ENCODE measurements at regions not wholly inside any gene's neighbourhood (a gene's known extent, or its start where the extent isn't known, plus 50 kb on each side); places are given as distances from the start of the nearest gene placed in this dataset.

- in situ Hi-C loops (cut with MboI; ENCODE audit: low pct_unique_long_range_greater_than_20kb in 2 of 9, low sequenced_read_pairs in 9 of 9, unreplicated experiment in 9 of 9), result no loop called here
- no peak overlapping the region for H3K27ac ChIP-seq
These were observed 76.1 kb downstream of the SLIT2 start for GRCh38 chr4:20327808-20328207.

GRCh38 chr4:20331642-20332041 lies 79.9 kb downstream of the SLIT2 start:
- no peak overlapping the region for H3K27ac ChIP-seq
- WGBS, 10 experiments, result 0 to 100% (median 88%) methylated on average over 1 of the region's 1 CpG; no CpG with 5 or more reads in 1 of the 10 experiments
- H3K4me1 ChIP-seq (replicated peaks in 1 of 2), result peaks cover 6 to 7% of the 10 kb centered on the region in 2 donors
- in situ Hi-C loops (cut with MboI; ENCODE audit: low pct_unique_long_range_greater_than_20kb in 2 of 9, low sequenced_read_pairs in 9 of 9, unreplicated experiment in 9 of 9), result no loop called here
- no peak overlapping the region for H3K4me3 ChIP-seq
- no peak for ATAC-seq (replicated peaks in 6 of 8)

More at GRCh38 chr4:20327808-20328207, 76.1 kb downstream of the SLIT2 start:
- Histone ChIP-seq H3K4me1 (replicated peaks in 1 of 2) (no peaks in the 10 kb centered on the region), H3K4me3 (no peak overlapping the region)
- no peak for ATAC-seq (replicated peaks in 6 of 8)
- 0 to 100% (median 91%) methylated on average over 1 to 2 of the region's 2 CpGs for WGBS, 10 experiments

DNA sequence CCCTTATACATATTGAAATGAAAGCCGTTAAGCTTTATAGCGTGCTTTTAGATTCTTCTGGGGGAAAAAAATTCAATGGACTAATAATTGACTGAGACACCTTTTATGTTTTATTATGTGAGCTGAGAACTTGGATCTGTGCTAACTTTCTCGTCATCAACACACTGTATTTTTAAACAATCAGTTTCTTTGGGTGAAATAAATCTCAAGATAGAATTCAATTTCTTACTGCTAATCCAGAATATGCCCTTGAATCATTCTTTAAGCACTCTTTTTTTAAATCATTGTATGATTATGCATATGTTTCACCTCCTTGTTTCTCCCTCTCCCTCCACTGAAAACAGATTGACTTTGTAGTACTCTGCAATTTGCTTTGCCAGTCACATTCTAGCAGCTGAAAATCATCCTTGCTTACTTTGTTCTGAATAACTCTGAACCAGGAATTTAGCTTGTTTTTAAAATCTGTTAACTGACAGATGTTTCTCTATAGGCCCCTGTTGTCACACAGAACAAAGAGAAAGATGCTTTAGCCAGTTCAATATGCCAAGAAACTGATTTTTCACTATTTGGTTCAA lies 81.5 kb downstream of the SLIT2 start:
- WGBS, 10 experiments, result 20 to 100% (median 50%) methylated on average over 3 of the region's 3 CpGs
- no peak overlapping the region for H3K27ac ChIP-seq
- in situ Hi-C loops (cut with MboI; ENCODE audit: low pct_unique_long_range_greater_than_20kb in 2 of 9, low sequenced_read_pairs in 9 of 9, unreplicated experiment in 9 of 9), result no loop called here
- peaks cover 6 to 7% of the 10 kb centered on the region in 2 donors for H3K4me1 ChIP-seq (replicated peaks in 1 of 2)
- ATAC-seq (replicated peaks in 6 of 8), result peak in 1 of 8 experiments; percentile 17
- no peak overlapping the region for H3K4me3 ChIP-seq

DNA sequence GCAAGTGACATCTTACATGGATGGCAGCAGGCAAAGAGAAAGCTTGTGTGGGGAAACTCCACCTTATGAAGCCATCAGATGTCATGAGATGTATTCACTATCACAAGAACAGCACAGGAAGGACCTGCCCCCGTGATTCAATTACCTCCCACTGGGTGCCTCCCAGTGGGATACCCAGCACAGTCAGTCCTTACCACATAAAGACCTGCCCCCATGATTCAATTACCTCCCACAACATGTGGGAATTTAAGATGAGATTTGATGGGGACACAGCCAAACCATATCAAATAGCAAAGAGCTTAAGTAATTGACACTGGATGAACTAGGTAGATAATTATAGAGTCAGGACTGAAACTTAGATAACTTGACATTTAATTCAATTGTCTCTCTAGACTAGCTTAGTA lies 85.6 kb downstream of the SLIT2 start:
- Histone ChIP-seq H3K27ac (no peak overlapping the region), H3K4me3 (no peak overlapping the region), H3K4me1 (replicated peaks in 1 of 2) (peaks cover 6 to 7% of the 10 kb centered on the region in 2 donors)
- in situ Hi-C loops (cut with MboI; ENCODE audit: low pct_unique_long_range_greater_than_20kb in 2 of 9, low sequenced_read_pairs in 9 of 9, unreplicated experiment in 9 of 9), result no loop called here
- WGBS, 10 experiments, result 30 to 40% (median 40%) methylated on average over 1 of the region's 1 CpG; no CpG with 5 or more reads in 7 of the 10 experiments
- no peak for ATAC-seq (replicated peaks in 6 of 8)

- Histone ChIP-seq H3K27ac (no peak overlapping the region), H3K4me1 (replicated peaks in 1 of 2) (no peaks in the 10 kb centered on the region), H3K4me3 (no peak overlapping the region)
- 80 to 100% (median 95%) methylated on average over 1 to 2 of the region's 2 CpGs; no CpG with 5 or more reads in 1 of the 10 experiments for WGBS, 10 experiments
- peak in 1 of 8 experiments; percentile 25 for ATAC-seq (replicated peaks in 6 of 8)
- in situ Hi-C loops (cut with MboI; ENCODE audit: low pct_unique_long_range_greater_than_20kb in 2 of 9, low sequenced_read_pairs in 9 of 9, unreplicated experiment in 9 of 9), result no loop called here
These were observed 87.1 kb downstream of the SLIT2 start for GRCh38 chr4:20338841-20339240.

DNA sequence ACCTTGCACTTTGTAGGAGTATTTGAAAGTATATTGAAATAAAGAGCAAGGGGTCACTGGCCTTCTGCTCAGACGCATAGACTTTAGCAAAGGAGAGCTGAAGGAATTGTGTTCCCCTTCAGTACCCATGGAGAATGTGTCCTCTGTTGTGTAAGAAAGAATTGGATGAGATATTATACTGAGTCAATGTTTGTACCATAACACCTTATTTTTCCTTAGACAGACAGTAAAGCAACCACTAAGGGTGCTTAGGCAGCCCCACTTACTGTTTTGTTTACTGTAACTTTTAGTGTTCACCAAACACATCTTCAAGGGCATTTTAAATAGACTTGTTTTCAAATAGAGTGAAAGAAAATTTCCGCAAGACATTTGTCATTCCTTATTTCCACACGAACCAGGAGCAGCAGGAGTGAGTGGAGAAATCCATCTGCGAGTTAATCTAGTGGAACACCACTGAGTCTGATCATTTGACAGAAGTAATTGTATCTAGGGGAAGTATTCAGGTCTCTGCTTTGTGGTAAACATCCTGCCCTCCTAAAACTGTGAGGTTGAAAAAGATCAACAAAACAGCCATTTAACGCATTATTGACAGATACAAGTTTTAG lies 89.5 kb downstream of the SLIT2 start:
- Histone ChIP-seq H3K4me3 (no peak overlapping the region), H3K4me1 (replicated peaks in 1 of 2) (no peaks in the 10 kb centered on the region), H3K27ac (no peak overlapping the region)
- peak in 2 of 8 experiments; percentile 29 to 31 for ATAC-seq (replicated peaks in 6 of 8)
- WGBS, 10 experiments, result 0 to 100% (median 78%) methylated on average over 1 to 5 of the region's 5 CpGs; no CpG with 5 or more reads in 2 of the 10 experiments
- in situ Hi-C loops (cut with MboI; ENCODE audit: low pct_unique_long_range_greater_than_20kb in 2 of 9, low sequenced_read_pairs in 9 of 9, unreplicated experiment in 9 of 9), result no loop called here

DNA sequence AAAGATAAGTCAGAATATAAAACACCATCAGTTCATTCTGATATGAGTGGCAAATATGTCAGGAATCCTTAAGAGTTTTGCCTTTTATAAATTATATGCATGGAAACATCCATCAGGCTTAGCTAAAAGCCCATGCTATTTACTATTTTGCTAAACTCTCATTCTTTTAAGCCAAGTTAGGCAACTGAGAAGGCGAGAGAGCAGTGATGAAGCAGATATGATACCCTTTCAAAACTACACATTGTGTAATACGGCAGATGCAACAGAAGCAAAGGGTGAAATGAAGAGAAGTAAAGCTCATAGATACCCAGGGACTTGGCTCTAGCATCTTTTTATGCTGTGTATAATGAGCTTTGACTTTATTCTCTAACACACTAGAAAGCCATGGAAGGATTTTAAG lies 95.8 kb downstream of the SLIT2 start:
- no peak overlapping the region for H3K27ac ChIP-seq
- no peak for ATAC-seq (replicated peaks in 6 of 8)
- no peak overlapping the region for H3K4me3 ChIP-seq
- in situ Hi-C loops (cut with MboI; ENCODE audit: low pct_unique_long_range_greater_than_20kb in 2 of 9, low sequenced_read_pairs in 9 of 9, unreplicated experiment in 9 of 9), result no loop called here
- H3K4me1 ChIP-seq (replicated peaks in 1 of 2), result no peaks in the 10 kb centered on the region
- WGBS, 10 experiments, result 84 to 100% (median 94%) methylated on average over 1 to 2 of the region's 2 CpGs; no CpG with 5 or more reads in 2 of the 10 experiments

- Histone ChIP-seq H3K4me3 (no peak overlapping the region), H3K27ac (no peak overlapping the region), H3K4me1 (replicated peaks in 1 of 2) (no peaks in the 10 kb centered on the region)
- no peak for ATAC-seq (replicated peaks in 6 of 8)
- in situ Hi-C loops (cut with MboI; ENCODE audit: low pct_unique_long_range_greater_than_20kb in 2 of 9, low sequenced_read_pairs in 9 of 9, unreplicated experiment in 9 of 9), result no loop called here
- WGBS, 10 experiments, result 80 to 100% (median 90%) methylated on average over 1 to 6 of the region's 6 CpGs; no CpG with 5 or more reads in 2 of the 10 experiments
These were observed 96.7 kb downstream of the SLIT2 start for GRCh38 chr4:20348411-20348810.

DNA sequence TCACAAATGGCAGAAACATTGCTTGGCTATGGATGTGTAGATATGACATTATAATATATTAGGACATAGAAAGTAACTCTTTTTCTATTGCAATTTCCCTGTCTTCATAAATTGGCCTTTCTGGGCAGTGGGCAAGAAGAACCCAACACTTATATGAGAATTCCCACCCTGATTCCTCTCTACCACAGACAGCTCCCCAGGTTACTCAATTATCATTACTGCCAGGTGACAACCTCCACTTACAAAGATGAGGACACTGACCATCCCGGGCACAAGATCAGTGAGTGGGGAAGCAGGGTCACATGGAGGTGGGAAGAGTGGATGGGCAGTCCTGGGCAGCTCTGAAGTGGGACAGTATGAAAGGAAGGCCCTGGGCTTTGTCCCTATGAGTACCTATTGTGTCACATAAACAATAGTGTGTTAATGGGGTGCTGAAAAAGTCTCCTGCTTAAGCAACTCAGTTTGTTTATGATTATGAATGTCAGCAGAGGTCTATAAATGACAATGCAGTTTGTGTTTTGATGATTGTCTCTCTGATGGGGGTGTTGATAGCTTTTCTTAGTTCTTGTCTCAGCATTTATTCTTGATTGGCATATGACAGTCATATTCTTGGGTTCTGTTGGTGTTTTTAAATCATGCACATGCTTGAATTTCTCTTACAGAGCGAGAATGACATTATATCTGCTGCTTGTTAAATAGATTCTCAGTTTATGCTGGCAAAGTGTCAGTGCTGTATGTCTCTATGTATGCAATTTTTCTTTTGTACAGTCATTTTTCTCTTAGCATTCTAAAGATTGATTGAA lies 99.9 kb downstream of the SLIT2 start:
- WGBS, 10 experiments, result 60 to 100% (median 80%) methylated on average over 1 to 2 of the region's 2 CpGs; no CpG with 5 or more reads in 1 of the 10 experiments
- in situ Hi-C loops (cut with MboI; ENCODE audit: low pct_unique_long_range_greater_than_20kb in 2 of 9, low sequenced_read_pairs in 9 of 9, unreplicated experiment in 9 of 9), result no loop called here

GRCh38 chr4:20352163-20352431 lies 100.4 kb downstream of the SLIT2 start:
- ATAC-seq (replicated peaks in 6 of 8), result no peak
- in situ Hi-C loops (cut with MboI; ENCODE audit: low pct_unique_long_range_greater_than_20kb in 2 of 9, low sequenced_read_pairs in 9 of 9, unreplicated experiment in 9 of 9), result no loop called here
- no peak overlapping the region for H3K27ac ChIP-seq
- no peak overlapping the region for H3K4me3 ChIP-seq
- H3K4me1 ChIP-seq (replicated peaks in 1 of 2), result peaks cover 20 to 25% of the 10 kb centered on the region in 2 donors
- 70 to 100% (median 100%) methylated on average over 1 of the region's 1 CpG; no CpG with 5 or more reads in 1 of the 10 experiments for WGBS, 10 experiments

More for the DNA sequence above, 99.9 kb downstream of the SLIT2 start:
- Histone ChIP-seq H3K4me1 (replicated peaks in 1 of 2) (peaks cover 16 to 20% of the 10 kb centered on the region in 2 donors), H3K4me3 (no peak overlapping the region), H3K27ac (no peak overlapping the region)
- peak in 1 of 8 experiments; percentile 32 for ATAC-seq (replicated peaks in 6 of 8)

DNA sequence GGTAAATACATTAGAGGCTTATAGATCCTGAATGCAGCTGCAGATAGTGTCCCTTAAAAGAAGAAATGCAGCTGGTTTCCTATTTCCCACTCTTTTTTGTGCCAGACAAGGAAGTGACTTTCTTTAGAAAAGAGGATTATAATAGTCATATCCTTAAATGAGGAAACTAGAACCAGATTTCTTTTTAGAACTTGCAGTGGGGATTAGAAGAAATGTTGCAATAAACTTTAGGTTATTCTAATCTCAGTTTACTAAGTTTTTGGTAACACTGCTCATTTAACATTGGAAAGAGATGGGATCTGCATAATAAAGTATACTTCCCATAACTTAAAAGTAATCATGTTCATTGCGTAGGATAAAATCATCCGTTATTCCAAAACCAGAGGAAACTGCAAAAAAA lies 101.9 kb downstream of the SLIT2 start:
- in situ Hi-C loops (cut with MboI; ENCODE audit: low pct_unique_long_range_greater_than_20kb in 2 of 9, low sequenced_read_pairs in 9 of 9, unreplicated experiment in 9 of 9), result no loop called here
- ATAC-seq (replicated peaks in 6 of 8), result no peak
- no peak overlapping the region for H3K27ac ChIP-seq
- H3K4me1 ChIP-seq (replicated peaks in 1 of 2), result peaks cover 23 to 28% of the 10 kb centered on the region in 2 donors
- no peak overlapping the region for H3K4me3 ChIP-seq
- 36 to 96% (median 59%) methylated on average over 2 of the region's 2 CpGs; no CpG with 5 or more reads in 1 of the 10 experiments for WGBS, 10 experiments

DNA sequence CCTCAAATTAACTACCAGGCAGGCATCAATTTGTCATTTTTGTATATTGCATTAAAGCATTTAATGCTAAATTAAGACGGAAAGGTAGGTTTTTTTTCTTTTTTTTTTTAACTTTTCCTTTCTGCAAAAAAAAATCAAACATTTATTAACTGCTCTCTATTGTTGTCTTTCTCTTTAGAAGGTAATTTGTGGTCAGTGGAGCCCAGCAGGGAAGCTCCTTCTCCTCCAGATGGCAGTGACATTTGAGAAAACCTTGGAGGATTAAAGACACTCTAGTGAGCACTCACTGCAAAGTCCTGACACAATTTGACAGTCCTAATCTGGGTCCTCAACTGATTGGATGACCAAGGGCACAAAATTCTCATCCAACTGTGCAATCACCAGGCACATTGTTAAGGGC lies 102.4 kb downstream of the SLIT2 start:
- in situ Hi-C loops (cut with MboI; ENCODE audit: low pct_unique_long_range_greater_than_20kb in 2 of 9, low sequenced_read_pairs in 9 of 9, unreplicated experiment in 9 of 9), result no loop called here
- Histone ChIP-seq H3K4me3 (no peak overlapping the region), H3K27ac (no peak overlapping the region), H3K4me1 (replicated peaks in 1 of 2) (peaks cover 23 to 28% of the 10 kb centered on the region in 2 donors)
- ATAC-seq (replicated peaks in 6 of 8), result peak in 1 of 8 experiments; percentile 16
- WGBS, 10 experiments, result 0 to 100% (median 18%) methylated on average over 1 of the region's 1 CpG

- 5 to 100% (median 17%) methylated on average over 1 to 3 of the region's 3 CpGs for WGBS, 10 experiments
- ATAC-seq (replicated peaks in 6 of 8), result peak in 7 of 8 experiments; percentile 32 to 100 (median 92)
- Histone ChIP-seq H3K4me3 (no peak overlapping the region), H3K27ac (no peak overlapping the region), H3K4me1 (replicated peaks in 1 of 2) (peaks cover 23 to 28% of the 10 kb centered on the region in 2 donors)
- in situ Hi-C loops (cut with MboI; ENCODE audit: low pct_unique_long_range_greater_than_20kb in 2 of 9, low sequenced_read_pairs in 9 of 9, unreplicated experiment in 9 of 9), result no loop called here
These were observed 104.9 kb downstream of the SLIT2 start for GRCh38 chr4:20356565-20356964.
